Activated naive CD4-positive, alpha-beta T cell treated with anti-CD3 and anti-CD28 coated beads, Interleukin-2, amount 10 ng/mL, durations not matched to agents 7 days and 5 days (primary cell): ENCODE measurements at regions not wholly inside any gene's neighbourhood (a gene's known extent, or its start where the extent isn't known, plus 50 kb on each side); places are given as distances from the start of the nearest gene placed in this dataset.

ENCODE experiments used
- CTCF ChIA-PET: fragments of 350-600 bp; sonication (Branson Sonifier 250); formaldehyde crosslinking; loops from one replicate; lab custom pipeline; 2021; ENCODE audit warnings: antibody characterized with exemption; lab: Charles Lee
- DNase-seq: peaks from one replicate; pipeline ENCODE4 v3.0.0-alpha.2; 2020
- H3K27ac Mint-ChIP-seq: one replicate; pipeline ENCODE4 v1.8.0; 2021; ENCODE audit warnings: mild to moderate bottlenecking, moderate library complexity, mixed read lengths
- H3K27me3 Mint-ChIP-seq: one replicate; pipeline ENCODE4 v1.8.0; 2021; ENCODE audit warnings: mild to moderate bottlenecking, mixed read lengths
- H3K36me3 Mint-ChIP-seq: one replicate; pipeline ENCODE4 v1.8.0; 2021; ENCODE audit warnings: mixed read lengths
- H3K4me1 Mint-ChIP-seq: one replicate; pipeline ENCODE4 v1.8.0; 2021; ENCODE audit warnings: mixed read lengths
- H3K4me3 Mint-ChIP-seq: one replicate; pipeline ENCODE4 v1.8.0; 2021; ENCODE audit warnings: mild to moderate bottlenecking, moderate library complexity, mixed read lengths
- H3K9me3 Mint-ChIP-seq: one replicate; pipeline ENCODE4 v1.8.0; 2021; ENCODE audit warnings: mixed read lengths

- Mint-ChIP-seq H3K4me1 (no peaks in the 10 kb centered on the region), H3K27me3 (no peaks in the 10 kb centered on the region), H3K4me3 (no peak overlapping the region), H3K9me3 (peaks cover 9% of the 10 kb centered on the region), H3K36me3 (no peaks in the 10 kb centered on the region), H3K27ac (no peak overlapping the region)
- CTCF ChIA-PET: no interaction called here
- no peak for DNase-seq
Observed at GRCh38 chr3:84835366-84835765, 123.4 kb upstream of the CADM2 start.

GRCh38 chr3:84836961-84837360, 121.8 kb upstream of the CADM2 start:
- H3K36me3 Mint-ChIP-seq: no peaks in the 10 kb centered on the region
- no peaks in the 10 kb centered on the region for H3K27me3 Mint-ChIP-seq
- no peak for DNase-seq
- H3K4me3 Mint-ChIP-seq: no peak overlapping the region
- H3K27ac Mint-ChIP-seq: no peak overlapping the region
- H3K4me1 Mint-ChIP-seq: no peaks in the 10 kb centered on the region
- peaks cover 6% of the 10 kb centered on the region for H3K9me3 Mint-ChIP-seq
- CTCF ChIA-PET: no interaction called here

- Mint-ChIP-seq H3K27me3 (no peaks in the 10 kb centered on the region), H3K9me3 (peaks cover 13% of the 10 kb centered on the region)
Observed at GRCh38 chr3:84877092-84877491, 81.7 kb upstream of the CADM2 start.

GRCh38 chr3:84881288-84881687, 77.5 kb upstream of the CADM2 start:
- H3K27me3 Mint-ChIP-seq: no peaks in the 10 kb centered on the region
- H3K4me3 Mint-ChIP-seq: no peak overlapping the region
- no peak overlapping the region for H3K27ac Mint-ChIP-seq
- peaks cover 14% of the 10 kb centered on the region for H3K9me3 Mint-ChIP-seq
- H3K4me1 Mint-ChIP-seq: no peaks in the 10 kb centered on the region
- CTCF ChIA-PET: no interaction called here
- DNase-seq: no peak
- H3K36me3 Mint-ChIP-seq: no peaks in the 10 kb centered on the region

More at GRCh38 chr3:84877092-84877491, 81.7 kb upstream of the CADM2 start:
- H3K27ac Mint-ChIP-seq: no peak overlapping the region
- H3K4me1 Mint-ChIP-seq: no peaks in the 10 kb centered on the region
- CTCF ChIA-PET: no interaction called here
- no peak overlapping the region for H3K4me3 Mint-ChIP-seq
- no peak for DNase-seq
- H3K36me3 Mint-ChIP-seq: no peaks in the 10 kb centered on the region

- Mint-ChIP-seq H3K27ac (no peak overlapping the region), H3K27me3 (no peaks in the 10 kb centered on the region), H3K9me3 (peaks cover 26% of the 10 kb centered on the region), H3K36me3 (no peaks in the 10 kb centered on the region), H3K4me1 (no peaks in the 10 kb centered on the region), H3K4me3 (no peak overlapping the region)
- DNase-seq: no peak
- CTCF ChIA-PET: no interaction called here
Observed at GRCh38 chr3:84885199-84885882, 73.4 kb upstream of the CADM2 start.

GRCh38 chr3:84891851-84892250, 66.9 kb upstream of the CADM2 start:
- peaks cover 24% of the 10 kb centered on the region for H3K9me3 Mint-ChIP-seq
- CTCF ChIA-PET: no interaction called here
- no peak overlapping the region for H3K27ac Mint-ChIP-seq
- H3K36me3 Mint-ChIP-seq: no peaks in the 10 kb centered on the region
- DNase-seq: no peak
- H3K27me3 Mint-ChIP-seq: no peaks in the 10 kb centered on the region
- no peaks in the 10 kb centered on the region for H3K4me1 Mint-ChIP-seq
- no peak overlapping the region for H3K4me3 Mint-ChIP-seq

GRCh38 chr3:84893211-84893610, 65.6 kb upstream of the CADM2 start:
- no peak overlapping the region for H3K27ac Mint-ChIP-seq
- H3K9me3 Mint-ChIP-seq: peaks cover 20% of the 10 kb centered on the region
- H3K4me3 Mint-ChIP-seq: no peak overlapping the region
- no peaks in the 10 kb centered on the region for H3K27me3 Mint-ChIP-seq
- H3K4me1 Mint-ChIP-seq: no peaks in the 10 kb centered on the region
- DNase-seq: no peak
- no peaks in the 10 kb centered on the region for H3K36me3 Mint-ChIP-seq
- CTCF ChIA-PET: no interaction called here

- Mint-ChIP-seq H3K9me3 (peaks cover 14% of the 10 kb centered on the region), H3K36me3 (no peaks in the 10 kb centered on the region), H3K27me3 (no peaks in the 10 kb centered on the region), H3K4me3 (no peak overlapping the region), H3K27ac (no peak overlapping the region), H3K4me1 (no peaks in the 10 kb centered on the region)
- DNase-seq: no peak
- CTCF ChIA-PET: no interaction called here
Observed at GRCh38 chr3:84904212-84904611, 54.6 kb upstream of the CADM2 start.

GRCh38 chr3:84904816-84905555, 53.8 kb upstream of the CADM2 start:
- Mint-ChIP-seq H3K27ac (no peak overlapping the region), H3K9me3 (peaks cover 12% of the 10 kb centered on the region), H3K27me3 (no peaks in the 10 kb centered on the region), H3K36me3 (no peaks in the 10 kb centered on the region), H3K4me3 (no peak overlapping the region), H3K4me1 (no peaks in the 10 kb centered on the region)
- CTCF ChIA-PET: no interaction called here
- DNase-seq: no peak

- H3K36me3 Mint-ChIP-seq: no peaks in the 10 kb centered on the region
- CTCF ChIA-PET: no interaction called here
- no peaks in the 10 kb centered on the region for H3K4me1 Mint-ChIP-seq
- no peak for DNase-seq
- no peak overlapping the region for H3K27ac Mint-ChIP-seq
- H3K27me3 Mint-ChIP-seq: no peaks in the 10 kb centered on the region
- H3K4me3 Mint-ChIP-seq: no peak overlapping the region
- peaks cover 12% of the 10 kb centered on the region for H3K9me3 Mint-ChIP-seq
Observed at GRCh38 chr3:84905556-84905920, 53.3 kb upstream of the CADM2 start.

GRCh38 chr3:84906065-84906464, 52.7 kb upstream of the CADM2 start:
- no peak overlapping the region for H3K4me3 Mint-ChIP-seq
- H3K36me3 Mint-ChIP-seq: no peaks in the 10 kb centered on the region
- CTCF ChIA-PET: no interaction called here
- H3K27ac Mint-ChIP-seq: no peak overlapping the region
- H3K27me3 Mint-ChIP-seq: no peaks in the 10 kb centered on the region
- H3K4me1 Mint-ChIP-seq: no peaks in the 10 kb centered on the region
- H3K9me3 Mint-ChIP-seq: peaks cover 12% of the 10 kb centered on the region
- DNase-seq: no peak
